Body of pancreas (tissue), 4 donors: ENCODE measurements at regions not wholly inside any gene's neighbourhood (a gene's known extent, or its start where the extent isn't known, plus 50 kb on each side); places are given as distances from the start of the nearest gene placed in this dataset.
A peak's percentile ranks its signal among the peaks of the same experiment; 100 is the strongest.
"Not testable (repeated sequence)": the region's sequence is repeated elsewhere in the genome, so short reads cannot be mapped to it uniquely, and the experiment has no call there.

Source experiments
- ATAC-seq: fragments of 150-250 bp; one replicate; pipeline ENCODE4 v1.9.1; 2016
- DNase-seq, 4 donors: peaks; one replicate each; pipeline ENCODE4 v3.0.0-alpha.2; 2019
- H3K27ac ChIP-seq, 4 donors: fragments of 200-600 bp; sonication (generic); 1 replicate in 3 of 4; 2 replicates in 1 of 4; pipeline versions ENCODE4 v1.5.1 to v1.6.1; 2016 to 2019; ENCODE audit warnings: mild to moderate bottlenecking in 1 of 4, mixed read lengths in 1 of 4, moderate library complexity in 1 of 4
- H3K27me3 ChIP-seq, 2 donors: fragments of 200-600 bp; sonication (generic); one replicate each; pipeline ENCODE4 v1.6.0; 2016; ENCODE audit warnings: mild to moderate bottlenecking in 1 of 2
- H3K36me3 ChIP-seq, 2 donors: fragments of 200-600 bp; sonication (generic); replicated peaks in 1 of 2; 2 replicates each; pipeline ENCODE4 v1.5.1; 2016; ENCODE audit warnings: low read depth in 2 of 2; ENCODE audit not compliant: insufficient read depth in 1 of 2
- H3K4me1 ChIP-seq: fragments of 200-600 bp; sonication (generic); one replicate; pipeline ENCODE4 v1.6.0; 2016
- H3K4me3 ChIP-seq, 2 donors: fragments of 200-600 bp; sonication (generic); 1 replicate in 1 of 2; 2 replicates in 1 of 2; pipeline ENCODE4 v1.5.1; 2016 to 2019
- H3K9me3 ChIP-seq, 3 donors: fragments of 200-600 bp; sonication (generic); 1 replicate in 2 of 3; 2 replicates in 1 of 3; pipeline ENCODE4 v1.5.1; 2016
- POLR2A ChIP-seq, 3 donors: fragments of 450-650 bp; IDR thresholded peaks; one replicate each; pipeline ENCODE4 v1.6.1; 2016; ENCODE audit warnings: antibody characterized with exemption in 3 of 3, mild to moderate bottlenecking in 2 of 3
- WGBS, 2 donors: methylation state at CpG; one replicate each; pipeline ENCODE4 v1.1.5; 2017; 5-methylcytosine and 5-hydroxymethylcytosine counted together
- intact Hi-C: fragments of 100-400 bp; cut with DNase I; formaldehyde crosslinking; loops from one replicate; pipeline ENCODE4 v1.15.1; 2023
- TF ChIP-seq, protein P1 (sequence below), 7 experiments: fragments of 450-650 bp in 4 of 7; fragments of 200-600 bp in 3 of 7; sonication (generic) in 3 of 7; IDR thresholded peaks; one replicate each; pipeline ENCODE4 v1.5.1; 2016 to 2019; ENCODE audit warnings: antibody characterized with exemption in 7 of 7

DNA sequence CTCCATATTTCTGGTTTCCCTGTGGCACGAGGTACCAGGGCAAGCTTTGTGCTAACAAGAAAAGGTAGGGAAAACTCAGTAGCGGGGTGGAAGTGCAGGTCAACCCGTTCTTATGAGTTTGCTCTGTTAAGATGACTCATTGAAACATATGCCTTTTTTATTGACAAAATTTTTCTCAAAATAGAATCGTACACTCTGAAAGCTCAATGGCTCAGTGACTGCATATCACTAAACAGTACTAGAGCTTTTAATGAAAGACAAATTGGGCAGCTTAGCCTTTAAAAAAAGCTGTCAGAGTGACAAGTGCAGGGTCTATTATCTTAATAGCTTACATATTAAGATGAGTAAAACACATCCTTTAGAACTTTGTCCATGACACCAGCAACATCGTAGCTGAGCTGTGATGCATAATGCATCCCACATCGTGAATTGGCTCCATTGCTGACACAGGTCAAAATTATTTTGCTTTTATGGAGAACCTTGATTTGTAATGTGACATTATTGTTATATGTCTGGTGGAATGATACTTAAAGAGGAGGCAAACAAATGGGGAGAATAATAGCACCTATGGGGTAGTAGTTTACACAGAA is 264.4 kb downstream of the ETV1 start:
- Histone ChIP-seq H3K36me3 (no peaks in the 10 kb centered on the region), H3K4me1 (no peaks in the 10 kb centered on the region), H3K4me3 (no peak overlapping the region), H3K9me3 (no peaks in the 10 kb centered on the region), H3K27ac (no peak overlapping the region), H3K27me3 (no peaks in the 10 kb centered on the region)
- 56 to 57% methylated on average over 6 of the region's 6 CpGs for WGBS, 2 donors
- ATAC-seq (no peak), DNase-seq (no peak)
- intact Hi-C loops = no loop called here
- TF ChIP-seq POLR2A (IDR thresholded peaks at IDR 0.05) = no peak
- TF ChIP-seq, protein P1, sequence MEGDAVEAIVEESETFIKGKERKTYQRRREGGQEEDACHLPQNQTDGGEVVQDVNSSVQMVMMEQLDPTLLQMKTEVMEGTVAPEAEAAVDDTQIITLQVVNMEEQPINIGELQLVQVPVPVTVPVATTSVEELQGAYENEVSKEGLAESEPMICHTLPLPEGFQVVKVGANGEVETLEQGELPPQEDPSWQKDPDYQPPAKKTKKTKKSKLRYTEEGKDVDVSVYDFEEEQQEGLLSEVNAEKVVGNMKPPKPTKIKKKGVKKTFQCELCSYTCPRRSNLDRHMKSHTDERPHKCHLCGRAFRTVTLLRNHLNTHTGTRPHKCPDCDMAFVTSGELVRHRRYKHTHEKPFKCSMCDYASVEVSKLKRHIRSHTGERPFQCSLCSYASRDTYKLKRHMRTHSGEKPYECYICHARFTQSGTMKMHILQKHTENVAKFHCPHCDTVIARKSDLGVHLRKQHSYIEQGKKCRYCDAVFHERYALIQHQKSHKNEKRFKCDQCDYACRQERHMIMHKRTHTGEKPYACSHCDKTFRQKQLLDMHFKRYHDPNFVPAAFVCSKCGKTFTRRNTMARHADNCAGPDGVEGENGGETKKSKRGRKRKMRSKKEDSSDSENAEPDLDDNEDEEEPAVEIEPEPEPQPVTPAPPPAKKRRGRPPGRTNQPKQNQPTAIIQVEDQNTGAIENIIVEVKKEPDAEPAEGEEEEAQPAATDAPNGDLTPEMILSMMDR (IDR thresholded peaks at IDR 0.05) = no peak

DNA sequence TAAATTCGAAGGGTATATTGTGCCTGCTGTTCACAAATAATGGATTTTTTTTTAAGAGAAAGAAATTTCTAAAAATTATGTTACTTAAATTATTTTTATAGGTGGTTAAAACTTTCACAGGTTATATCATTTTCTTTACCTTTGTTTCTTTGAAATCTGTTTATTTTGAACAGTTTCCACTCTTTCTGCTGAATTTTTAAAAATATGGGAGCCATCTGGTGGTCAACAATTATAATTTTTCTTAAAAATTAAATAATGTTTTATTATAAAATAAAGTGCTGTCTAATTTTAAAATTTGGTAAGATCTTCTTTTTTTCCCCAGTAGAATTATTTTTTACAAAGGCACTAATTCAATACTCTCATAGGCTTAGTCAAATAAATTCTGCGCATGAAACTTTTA is 263.9 kb downstream of the ETV1 start:
- Histone ChIP-seq H3K9me3 (no peaks in the 10 kb centered on the region), H3K4me3 (no peak overlapping the region), H3K4me1 (no peaks in the 10 kb centered on the region), H3K36me3 (no peaks in the 10 kb centered on the region), H3K27ac (no peak overlapping the region), H3K27me3 (no peaks in the 10 kb centered on the region)
- intact Hi-C loops = no loop called here
- ATAC-seq (no peak), DNase-seq (no peak)
- WGBS, 2 donors = 80 to 85% methylated on average over 2 of the region's 2 CpGs
- TF ChIP-seq POLR2A (IDR thresholded peaks at IDR 0.05) = no peak
- TF ChIP-seq, protein P1 (IDR thresholded peaks at IDR 0.05) = peak in 2 of 7 experiments; percentile 12 to 14

DNA sequence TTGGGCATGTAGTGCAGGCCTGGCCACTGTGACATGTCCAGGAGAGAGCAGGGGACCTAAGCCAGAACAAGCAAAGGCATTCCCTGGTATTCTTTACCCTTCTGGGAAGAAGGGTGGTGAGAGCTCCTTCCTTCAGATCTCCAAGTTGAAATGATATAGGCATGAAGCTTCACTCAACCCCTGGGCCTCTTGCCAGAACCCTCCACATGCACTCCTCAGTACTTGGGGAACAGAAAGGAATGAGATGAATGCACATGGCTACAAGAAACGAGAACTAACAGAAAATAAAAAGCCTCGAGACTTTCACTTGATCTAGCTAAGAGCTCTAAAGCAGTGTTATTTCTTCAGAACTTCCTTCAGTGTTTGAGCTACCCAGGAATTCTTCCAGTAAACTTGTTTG is 262.2 kb downstream of the ETV1 start:
- H3K9me3 ChIP-seq = no peaks in the 10 kb centered on the region
- H3K27ac ChIP-seq = no peak overlapping the region
- H3K4me3 ChIP-seq = no peak overlapping the region
- WGBS, 2 donors = 66 to 73% methylated on average over 2 of the region's 2 CpGs
- no peaks in the 10 kb centered on the region for H3K27me3 ChIP-seq
- no peak for TF ChIP-seq POLR2A (IDR thresholded peaks at IDR 0.05)
- TF ChIP-seq, protein P1 (IDR thresholded peaks at IDR 0.05) = no peak
- ATAC-seq = no peak
- H3K36me3 ChIP-seq = no peaks in the 10 kb centered on the region
- DNase-seq = no peak
- no peaks in the 10 kb centered on the region for H3K4me1 ChIP-seq
- intact Hi-C loops = no loop called here

DNA sequence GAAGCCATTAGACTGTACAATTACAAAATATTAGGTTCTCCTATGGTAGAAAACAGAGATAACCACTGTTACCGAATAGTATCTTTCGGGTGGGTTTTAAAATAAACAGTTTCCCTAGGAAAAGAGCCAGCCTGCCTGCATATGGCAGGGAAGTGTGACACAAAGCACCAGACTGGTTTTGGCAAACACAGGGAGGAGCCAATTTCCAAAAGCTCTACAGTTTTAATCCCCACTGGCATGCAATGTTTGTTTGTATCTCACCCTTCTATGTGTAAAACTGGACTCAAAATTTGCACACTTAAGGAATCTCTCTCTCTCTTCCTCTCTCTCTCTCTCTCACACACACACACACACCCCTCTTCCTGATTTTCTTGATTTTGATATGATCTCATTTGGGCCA is 261.7 kb downstream of the ETV1 start:
- Histone ChIP-seq H3K4me1 (no peaks in the 10 kb centered on the region), H3K4me3 (no peak overlapping the region), H3K27ac (no peak overlapping the region), H3K36me3 (no peaks in the 10 kb centered on the region), H3K9me3 (no peaks in the 10 kb centered on the region), H3K27me3 (no peaks in the 10 kb centered on the region)
- ATAC-seq = no peak
- TF ChIP-seq POLR2A (IDR thresholded peaks at IDR 0.05) = no peak
- TF ChIP-seq, protein P1 (IDR thresholded peaks at IDR 0.05) = no peak
- intact Hi-C loops = no loop called here
- 92% methylated on average over 2 of the region's 2 CpGs for WGBS, 2 donors
- no peak for DNase-seq

DNA sequence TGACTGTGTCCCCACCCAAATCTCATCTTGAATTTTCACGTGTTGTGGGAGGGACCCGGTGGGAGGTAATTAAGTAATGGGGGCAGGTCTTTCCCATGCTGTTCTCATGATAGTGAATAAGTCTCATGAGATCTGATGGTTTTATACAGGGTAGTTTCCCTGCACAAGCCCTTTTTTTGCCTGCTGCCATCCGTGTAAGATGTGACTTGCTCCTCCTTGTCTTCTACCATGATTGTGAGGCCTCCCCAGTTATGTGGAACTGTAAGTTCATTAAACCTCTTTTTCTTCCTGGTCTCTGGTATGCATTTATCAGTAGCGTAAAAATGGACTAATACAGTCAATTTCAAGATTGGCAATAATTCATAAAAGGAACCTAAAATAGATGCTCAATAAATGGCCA is 261.0 kb downstream of the ETV1 start:
- intact Hi-C loops, H3K27ac ChIP-seq, H3K27me3 ChIP-seq, H3K36me3 ChIP-seq, ATAC-seq, H3K9me3 ChIP-seq, H3K4me3 ChIP-seq, H3K4me1 ChIP-seq, DNase-seq: not testable (repeated sequence)
- 70 to 85% methylated on average over 4 of the region's 4 CpGs for WGBS, 2 donors
